HepG2 (cell line): ENCODE measurements at regions not wholly inside any gene's neighbourhood (a gene's known extent, or its start where the extent isn't known, plus 50 kb on each side); places are given as distances from the start of the nearest gene placed in this dataset.

Source experiments
- ATAC-seq: fragments of 200-7000 bp; cut with Tn5 transposase; 3 replicates; pipeline ENCODE4 v1.9.1; 2020; ENCODE audit warnings: mild to moderate bottlenecking, moderate library complexity
- BruUV-seq: library from RNA; stranded (reverse); fragments of 400-500 nt; replicated peaks from 2 replicates; lab custom pipeline; 2021; lab: Mats Ljungman, UMichigan
- CTCF ChIA-PET: fragments of 300-600 bp; formaldehyde crosslinking; extraction: SDS; loops from one replicate; lab custom pipeline; 2021; ENCODE audit warnings: low total read pairs, inconsistent platforms, low intra/inter-chr PET ratio; lab: Yijun Ruan, JAX
- POLR2A ChIA-PET: fragments of 350-600 bp; sonication (Branson Sonifier 250); formaldehyde crosslinking; loops from one replicate; lab custom pipeline; 2020; ENCODE audit warnings: antibody characterized with exemption, inconsistent platforms; lab: Yijun Ruan, JAX
- DNase-seq: peaks from one replicate; pipeline ENCODE4 v3.0.0-alpha.2; 2015; ENCODE audit warnings: low spot score
- FAIRE-seq: peaks from 3 replicates; lab custom pipeline; 2011; peaks lifted over from hg19 to GRCh38; lab: Jason Lieb, UNC
- H2AFZ ChIP-seq: one replicate; pipeline ENCODE4 v1.6.1; 2011; ENCODE audit warnings: low read length, inconsistent platforms
- H3K27ac ChIP-seq: fragments of 300-600 bp; 3 replicates; pipeline ENCODE4 v1.8.0; 2011; ENCODE audit warnings: mixed run types, mild to moderate bottlenecking, mixed read lengths, low read length, inconsistent platforms; ENCODE audit not compliant: insufficient read depth; ENCODE audit errors: extremely low read length
- H3K27me3 ChIP-seq, 2 experiments: fragments of 200-600 bp in 1 of 2; 2 replicates in 1 of 2; 3 replicates in 1 of 2; pipeline versions ENCODE4 v1.6.0 to v1.8.0; 2011; ENCODE audit warnings: low read length in 2 of 2, mild to moderate bottlenecking in 2 of 2, moderate library complexity in 2 of 2, inconsistent platforms in 1 of 2; ENCODE audit not compliant: insufficient read depth in 2 of 2, control insufficient read depth in 1 of 2
- H3K36me3 ChIP-seq, 2 experiments: fragments of 200-600 bp in 1 of 2; replicated peaks in 1 of 2; 2 replicates in 1 of 2; 3 replicates in 1 of 2; pipeline versions ENCODE4 v1.5.1 to v1.8.0; 2011; ENCODE audit warnings: low read length in 2 of 2, inconsistent platforms in 1 of 2; ENCODE audit not compliant: insufficient read depth in 2 of 2, control insufficient read depth in 1 of 2
- H3K4me1 ChIP-seq: 2 replicates; pipeline ENCODE4 v1.5.1; 2012; ENCODE audit warnings: low read length, inconsistent platforms; ENCODE audit not compliant: insufficient read depth
- H3K4me2 ChIP-seq: 2 replicates; pipeline ENCODE4 v1.6.0; 2011; ENCODE audit warnings: low read depth, low read length, inconsistent platforms
- H3K4me3 ChIP-seq, 3 experiments: fragments of 200-600 bp in 1 of 3; sonication (generic), shearing (Covaris generic) in 1 of 3; replicated peaks in 1 of 3; 2 replicates each; pipeline ENCODE4 v1.5.1; 2011 to 2016; ENCODE audit warnings: low read length in 3 of 3, inconsistent platforms in 2 of 3, low read depth in 2 of 3, mild to moderate bottlenecking in 2 of 3, control low read depth in 1 of 3, mixed read lengths in 1 of 3; ENCODE audit not compliant: insufficient read depth in 1 of 3
- H3K79me2 ChIP-seq: one replicate; pipeline ENCODE4 v1.6.1; 2011; ENCODE audit warnings: low read length, inconsistent platforms; ENCODE audit not compliant: insufficient read depth
- H3K9ac ChIP-seq: 2 replicates; pipeline ENCODE4 v1.6.0; 2011; ENCODE audit warnings: mild to moderate bottlenecking, low read depth, low read length, inconsistent platforms; ENCODE audit not compliant: insufficient read depth
- H3K9me3 ChIP-seq: 2 replicates; pipeline ENCODE4 v1.5.1; 2012; ENCODE audit warnings: mild to moderate bottlenecking, low read length
- H4K20me1 ChIP-seq: 2 replicates; pipeline ENCODE4 v1.6.0; 2011; ENCODE audit warnings: inconsistent platforms, mild to moderate bottlenecking, low read length, moderate library complexity; ENCODE audit not compliant: insufficient read depth
- ETV5 ChIP-seq: IDR thresholded peaks from 2 replicates; pipeline ENCODE4 v1.6.1; 2018; ENCODE audit warnings: missing biosample characterization, missing genetic modification reagents, inconsistent platforms, borderline replicate concordance
- IRX3 ChIP-seq: sonication (generic); formaldehyde crosslinking; IDR thresholded peaks from 2 replicates; pipeline ENCODE4 v1.8.1; 2023; ENCODE audit warnings: mild to moderate bottlenecking, low read depth, missing genetic modification reagents, borderline replicate concordance
- KDM5B ChIP-seq: sonication (generic); formaldehyde crosslinking; IDR thresholded peaks from 2 replicates; pipeline ENCODE4 v1.4.0; 2020; ENCODE audit warnings: missing genetic modification reagents, mild to moderate bottlenecking, borderline replicate concordance
- RNF2 ChIP-seq: fragments of 450-650 bp; conservative IDR thresholded peaks from 2 replicates; pipeline ENCODE4 v1.6.1; 2016; ENCODE audit warnings: low read depth
- SPEN ChIP-seq: sonication (generic); formaldehyde crosslinking; IDR thresholded peaks from 2 replicates; pipeline ENCODE4 v1.5.1; 2020; ENCODE audit warnings: low read depth, mild to moderate bottlenecking, missing genetic modification reagents
- ZNF468 ChIP-seq: sonication (generic); formaldehyde crosslinking; IDR thresholded peaks from 2 replicates; pipeline ENCODE4 v1.8.0; 2022; ENCODE audit warnings: mild to moderate bottlenecking, moderate library complexity, missing genetic modification reagents
- ZNF678 ChIP-seq: sonication (generic); formaldehyde crosslinking; IDR thresholded peaks from 2 replicates; pipeline ENCODE4 v1.4.0; 2020; ENCODE audit warnings: mild to moderate bottlenecking, missing genetic modification reagents
- WGBS: methylation state at CpG from one replicate; pipeline ENCODE4 v1.1.6; 2017; ENCODE audit warnings: low lambda C conversion rate; 5-methylcytosine and 5-hydroxymethylcytosine counted together
- in situ Hi-C: cut with HindIII; loops from 2 replicates; pipeline ENCODE4 v1.10.0; 2017; ENCODE audit warnings: low pct_unique_long_range_greater_than_20kb; ENCODE audit not compliant: extremely low pct_ligation_motif_present
- intact Hi-C: fragments of 100-400 bp; cut with micrococcal nuclease; formaldehyde crosslinking; loops from one replicate; pipeline ENCODE4 v1.10.0; 2022; ENCODE audit not compliant: unreplicated experiment
- TF ChIP-seq, protein P1 (sequence below): sonication (generic); formaldehyde crosslinking; IDR thresholded peaks from 2 replicates; pipeline ENCODE4 v1.4.0; 2020; ENCODE audit warnings: missing genetic modification reagents, borderline replicate concordance
- TF ChIP-seq, protein P2 (sequence below): sonication (generic); formaldehyde crosslinking; IDR thresholded peaks from 2 replicates; pipeline ENCODE4 v1.4.0; 2020; ENCODE audit warnings: missing genetic modification reagents
- TF ChIP-seq, protein P3 (sequence below): sonication (generic); formaldehyde crosslinking; IDR thresholded peaks from 2 replicates; pipeline ENCODE4 v1.5.0; 2020; ENCODE audit warnings: missing genetic modification reagents

- Histone ChIP-seq H3K27ac (no peak overlapping the region), H3K9ac (no peak overlapping the region), H3K4me1 (no peaks in the 10 kb centered on the region), H3K36me3 (no peaks in the 10 kb centered on the region), H4K20me1 (no peaks in the 10 kb centered on the region), H3K4me2 (no peak overlapping the region), H3K4me3 (no peak overlapping the region), H3K27me3 (no peaks in the 10 kb centered on the region), H3K9me3 (no peaks in the 10 kb centered on the region), H2AFZ (no peak overlapping the region), H3K79me2 (no peaks in the 10 kb centered on the region)
- ChIA-PET POLR2A (no interaction called here), CTCF (interaction anchor here (1.0 kb wide), 1 partner anchor 838 kb away, joined by 3 read pairs; no protein-coding TSS in a partner anchor)
- 2% methylated on average over 4 of the region's 4 CpGs for WGBS
- BruUV-seq = no TSS peak
- in situ Hi-C loops = loop anchor here (5.0 kb wide), 1 partner anchor 838 kb away; no protein-coding TSS in a partner anchor
- intact Hi-C loops = loop anchor here (10.0 kb wide), 1 partner anchor 156 kb away; no protein-coding TSS in a partner anchor
- FAIRE-seq = no peak
- DNase-seq = no peak
- ATAC-seq = no peak
- TF ChIP-seq, protein P1, sequence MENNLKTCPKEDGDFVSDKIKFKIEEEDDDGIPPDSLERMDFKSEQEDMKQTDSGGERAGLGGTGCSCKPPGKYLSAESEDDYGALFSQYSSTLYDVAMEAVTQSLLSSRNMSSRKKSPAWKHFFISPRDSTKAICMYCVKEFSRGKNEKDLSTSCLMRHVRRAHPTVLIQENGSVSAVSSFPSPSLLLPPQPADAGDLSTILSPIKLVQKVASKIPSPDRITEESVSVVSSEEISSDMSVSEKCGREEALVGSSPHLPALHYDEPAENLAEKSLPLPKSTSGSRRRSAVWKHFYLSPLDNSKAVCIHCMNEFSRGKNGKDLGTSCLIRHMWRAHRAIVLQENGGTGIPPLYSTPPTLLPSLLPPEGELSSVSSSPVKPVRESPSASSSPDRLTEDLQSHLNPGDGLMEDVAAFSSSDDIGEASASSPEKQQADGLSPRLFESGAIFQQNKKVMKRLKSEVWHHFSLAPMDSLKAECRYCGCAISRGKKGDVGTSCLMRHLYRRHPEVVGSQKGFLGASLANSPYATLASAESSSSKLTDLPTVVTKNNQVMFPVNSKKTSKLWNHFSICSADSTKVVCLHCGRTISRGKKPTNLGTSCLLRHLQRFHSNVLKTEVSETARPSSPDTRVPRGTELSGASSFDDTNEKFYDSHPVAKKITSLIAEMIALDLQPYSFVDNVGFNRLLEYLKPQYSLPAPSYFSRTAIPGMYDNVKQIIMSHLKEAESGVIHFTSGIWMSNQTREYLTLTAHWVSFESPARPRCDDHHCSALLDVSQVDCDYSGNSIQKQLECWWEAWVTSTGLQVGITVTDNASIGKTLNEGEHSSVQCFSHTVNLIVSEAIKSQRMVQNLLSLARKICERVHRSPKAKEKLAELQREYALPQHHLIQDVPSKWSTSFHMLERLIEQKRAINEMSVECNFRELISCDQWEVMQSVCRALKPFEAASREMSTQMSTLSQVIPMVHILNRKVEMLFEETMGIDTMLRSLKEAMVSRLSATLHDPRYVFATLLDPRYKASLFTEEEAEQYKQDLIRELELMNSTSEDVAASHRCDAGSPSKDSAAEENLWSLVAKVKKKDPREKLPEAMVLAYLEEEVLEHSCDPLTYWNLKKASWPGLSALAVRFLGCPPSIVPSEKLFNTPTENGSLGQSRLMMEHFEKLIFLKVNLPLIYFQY = no peak
- TF ChIP-seq IRX3 (CRISPR knock-in tag) = no peak
- no peak for TF ChIP-seq ZNF678 (CRISPR knock-in tag)
- no peak for TF ChIP-seq KDM5B (CRISPR knock-in tag)
- TF ChIP-seq ETV5 (CRISPR knock-in tag) = no peak
- TF ChIP-seq ZNF468 (CRISPR knock-in tag) = no peak
- no peak for TF ChIP-seq RNF2
- TF ChIP-seq, protein P2, sequence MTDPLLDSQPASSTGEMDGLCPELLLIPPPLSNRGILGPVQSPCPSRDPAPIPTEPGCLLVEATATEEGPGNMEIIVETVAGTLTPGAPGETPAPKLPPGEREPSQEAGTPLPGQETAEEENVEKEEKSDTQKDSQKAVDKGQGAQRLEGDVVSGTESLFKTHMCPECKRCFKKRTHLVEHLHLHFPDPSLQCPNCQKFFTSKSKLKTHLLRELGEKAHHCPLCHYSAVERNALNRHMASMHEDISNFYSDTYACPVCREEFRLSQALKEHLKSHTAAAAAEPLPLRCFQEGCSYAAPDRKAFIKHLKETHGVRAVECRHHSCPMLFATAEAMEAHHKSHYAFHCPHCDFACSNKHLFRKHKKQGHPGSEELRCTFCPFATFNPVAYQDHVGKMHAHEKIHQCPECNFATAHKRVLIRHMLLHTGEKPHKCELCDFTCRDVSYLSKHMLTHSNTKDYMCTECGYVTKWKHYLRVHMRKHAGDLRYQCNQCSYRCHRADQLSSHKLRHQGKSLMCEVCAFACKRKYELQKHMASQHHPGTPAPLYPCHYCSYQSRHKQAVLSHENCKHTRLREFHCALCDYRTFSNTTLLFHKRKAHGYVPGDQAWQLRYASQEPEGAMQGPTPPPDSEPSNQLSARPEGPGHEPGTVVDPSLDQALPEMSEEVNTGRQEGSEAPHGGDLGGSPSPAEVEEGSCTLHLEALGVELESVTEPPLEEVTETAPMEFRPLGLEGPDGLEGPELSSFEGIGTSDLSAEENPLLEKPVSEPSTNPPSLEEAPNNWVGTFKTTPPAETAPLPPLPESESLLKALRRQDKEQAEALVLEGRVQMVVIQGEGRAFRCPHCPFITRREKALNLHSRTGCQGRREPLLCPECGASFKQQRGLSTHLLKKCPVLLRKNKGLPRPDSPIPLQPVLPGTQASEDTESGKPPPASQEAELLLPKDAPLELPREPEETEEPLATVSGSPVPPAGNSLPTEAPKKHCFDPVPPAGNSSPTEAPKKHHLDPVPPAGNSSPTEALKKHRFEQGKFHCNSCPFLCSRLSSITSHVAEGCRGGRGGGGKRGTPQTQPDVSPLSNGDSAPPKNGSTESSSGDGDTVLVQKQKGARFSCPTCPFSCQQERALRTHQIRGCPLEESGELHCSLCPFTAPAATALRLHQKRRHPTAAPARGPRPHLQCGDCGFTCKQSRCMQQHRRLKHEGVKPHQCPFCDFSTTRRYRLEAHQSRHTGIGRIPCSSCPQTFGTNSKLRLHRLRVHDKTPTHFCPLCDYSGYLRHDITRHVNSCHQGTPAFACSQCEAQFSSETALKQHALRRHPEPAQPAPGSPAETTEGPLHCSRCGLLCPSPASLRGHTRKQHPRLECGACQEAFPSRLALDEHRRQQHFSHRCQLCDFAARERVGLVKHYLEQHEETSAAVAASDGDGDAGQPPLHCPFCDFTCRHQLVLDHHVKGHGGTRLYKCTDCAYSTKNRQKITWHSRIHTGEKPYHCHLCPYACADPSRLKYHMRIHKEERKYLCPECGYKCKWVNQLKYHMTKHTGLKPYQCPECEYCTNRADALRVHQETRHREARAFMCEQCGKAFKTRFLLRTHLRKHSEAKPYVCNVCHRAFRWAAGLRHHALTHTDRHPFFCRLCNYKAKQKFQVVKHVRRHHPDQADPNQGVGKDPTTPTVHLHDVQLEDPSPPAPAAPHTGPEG (CRISPR knock-in tag) = no peak
- TF ChIP-seq, protein P3, sequence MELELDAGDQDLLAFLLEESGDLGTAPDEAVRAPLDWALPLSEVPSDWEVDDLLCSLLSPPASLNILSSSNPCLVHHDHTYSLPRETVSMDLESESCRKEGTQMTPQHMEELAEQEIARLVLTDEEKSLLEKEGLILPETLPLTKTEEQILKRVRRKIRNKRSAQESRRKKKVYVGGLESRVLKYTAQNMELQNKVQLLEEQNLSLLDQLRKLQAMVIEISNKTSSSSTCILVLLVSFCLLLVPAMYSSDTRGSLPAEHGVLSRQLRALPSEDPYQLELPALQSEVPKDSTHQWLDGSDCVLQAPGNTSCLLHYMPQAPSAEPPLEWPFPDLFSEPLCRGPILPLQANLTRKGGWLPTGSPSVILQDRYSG (CRISPR knock-in tag) = no peak
- TF ChIP-seq SPEN (CRISPR knock-in tag) = no peak
Observed at GRCh38 chr2:12168791-12169388, 422.5 kb downstream of the LPIN1 start.
